ENCODE measurements at regions not wholly inside any gene's neighbourhood (a gene's known extent, or its start where the extent isn't known, plus 50 kb on each side); places are given as distances from the start of the nearest gene placed in this dataset.
"Not testable (repeated sequence)": the region's sequence is repeated elsewhere in the genome, so short reads cannot be mapped to it uniquely, and the experiment has no call there.

DNA sequence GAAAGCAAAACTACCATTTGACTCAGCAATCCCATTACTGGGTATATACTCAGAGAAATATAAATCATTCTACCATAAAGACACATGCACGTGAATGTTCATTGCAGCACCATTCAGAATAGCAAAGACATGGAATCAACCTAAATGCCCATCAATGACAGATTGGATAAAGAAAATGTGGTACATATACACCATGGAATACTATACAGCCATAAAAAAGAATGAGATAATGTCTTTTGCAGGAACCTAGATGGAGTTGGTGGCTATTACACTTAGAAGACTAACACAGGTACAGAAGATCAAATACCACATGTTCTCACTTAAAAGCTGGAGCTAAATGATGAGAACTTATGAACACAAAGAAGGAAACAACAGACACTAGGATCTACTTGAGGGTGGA, 647.1 kb downstream of the MAT2B start:
- TF ChIP-seq POLR2AphosphoS5 (IDR thresholded peaks at IDR 0.05; ENCODE audit: low read length); SUPT20H (IDR thresholded peaks at IDR 0.05; ENCODE audit: borderline replicate concordance, control insufficient read depth, low read depth, low read length); RAD21 (IDR thresholded peaks at IDR 0.05; ENCODE audit: insufficient read depth, low read depth, low read length); ZNF274 (IDR thresholded peaks at IDR 0.05; ENCODE audit: insufficient read depth, insufficient read length); ZNF24 (IDR thresholded peaks at IDR 0.05); EP300 (IDR thresholded peaks at IDR 0.05; ENCODE audit: borderline replicate concordance in 1 of 2, control insufficient read depth in 1 of 2, low read depth in 2 of 2, low read length in 2 of 2); EZH2 (IDR thresholded peaks at IDR 0.05; ENCODE audit: borderline replicate concordance, control insufficient read depth, low read depth, low read length); STAT1 (conservative IDR thresholded peaks at IDR 0.05); PAX8 (IDR thresholded peaks at IDR 0.05); SREBF1 (IDR thresholded peaks at IDR 0.05; ENCODE audit: low read length): not testable (repeated sequence)
- TF ChIP-seq, protein P1, sequence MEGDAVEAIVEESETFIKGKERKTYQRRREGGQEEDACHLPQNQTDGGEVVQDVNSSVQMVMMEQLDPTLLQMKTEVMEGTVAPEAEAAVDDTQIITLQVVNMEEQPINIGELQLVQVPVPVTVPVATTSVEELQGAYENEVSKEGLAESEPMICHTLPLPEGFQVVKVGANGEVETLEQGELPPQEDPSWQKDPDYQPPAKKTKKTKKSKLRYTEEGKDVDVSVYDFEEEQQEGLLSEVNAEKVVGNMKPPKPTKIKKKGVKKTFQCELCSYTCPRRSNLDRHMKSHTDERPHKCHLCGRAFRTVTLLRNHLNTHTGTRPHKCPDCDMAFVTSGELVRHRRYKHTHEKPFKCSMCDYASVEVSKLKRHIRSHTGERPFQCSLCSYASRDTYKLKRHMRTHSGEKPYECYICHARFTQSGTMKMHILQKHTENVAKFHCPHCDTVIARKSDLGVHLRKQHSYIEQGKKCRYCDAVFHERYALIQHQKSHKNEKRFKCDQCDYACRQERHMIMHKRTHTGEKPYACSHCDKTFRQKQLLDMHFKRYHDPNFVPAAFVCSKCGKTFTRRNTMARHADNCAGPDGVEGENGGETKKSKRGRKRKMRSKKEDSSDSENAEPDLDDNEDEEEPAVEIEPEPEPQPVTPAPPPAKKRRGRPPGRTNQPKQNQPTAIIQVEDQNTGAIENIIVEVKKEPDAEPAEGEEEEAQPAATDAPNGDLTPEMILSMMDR (IDR thresholded peaks at IDR 0.05 in 2 of 3, conservative IDR thresholded peaks at IDR 0.05 in 1 of 3; ENCODE audit: control insufficient read depth in 2 of 3, extremely low read depth in 1 of 3, insufficient read depth in 1 of 3, low read depth in 3 of 3, low read length in 3 of 3), result not testable (repeated sequence)
- TF ChIP-seq, protein P2, sequence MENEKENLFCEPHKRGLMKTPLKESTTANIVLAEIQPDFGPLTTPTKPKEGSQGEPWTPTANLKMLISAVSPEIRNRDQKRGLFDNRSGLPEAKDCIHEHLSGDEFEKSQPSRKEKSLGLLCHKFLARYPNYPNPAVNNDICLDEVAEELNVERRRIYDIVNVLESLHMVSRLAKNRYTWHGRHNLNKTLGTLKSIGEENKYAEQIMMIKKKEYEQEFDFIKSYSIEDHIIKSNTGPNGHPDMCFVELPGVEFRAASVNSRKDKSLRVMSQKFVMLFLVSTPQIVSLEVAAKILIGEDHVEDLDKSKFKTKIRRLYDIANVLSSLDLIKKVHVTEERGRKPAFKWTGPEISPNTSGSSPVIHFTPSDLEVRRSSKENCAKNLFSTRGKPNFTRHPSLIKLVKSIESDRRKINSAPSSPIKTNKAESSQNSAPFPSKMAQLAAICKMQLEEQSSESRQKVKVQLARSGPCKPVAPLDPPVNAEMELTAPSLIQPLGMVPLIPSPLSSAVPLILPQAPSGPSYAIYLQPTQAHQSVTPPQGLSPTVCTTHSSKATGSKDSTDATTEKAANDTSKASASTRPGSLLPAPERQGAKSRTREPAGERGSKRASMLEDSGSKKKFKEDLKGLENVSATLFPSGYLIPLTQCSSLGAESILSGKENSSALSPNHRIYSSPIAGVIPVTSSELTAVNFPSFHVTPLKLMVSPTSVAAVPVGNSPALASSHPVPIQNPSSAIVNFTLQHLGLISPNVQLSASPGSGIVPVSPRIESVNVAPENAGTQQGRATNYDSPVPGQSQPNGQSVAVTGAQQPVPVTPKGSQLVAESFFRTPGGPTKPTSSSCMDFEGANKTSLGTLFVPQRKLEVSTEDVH (IDR thresholded peaks at IDR 0.05; ENCODE audit: low read depth, partially characterized antibody), result not testable (repeated sequence)
- TF ChIP-seq, protein P3, sequence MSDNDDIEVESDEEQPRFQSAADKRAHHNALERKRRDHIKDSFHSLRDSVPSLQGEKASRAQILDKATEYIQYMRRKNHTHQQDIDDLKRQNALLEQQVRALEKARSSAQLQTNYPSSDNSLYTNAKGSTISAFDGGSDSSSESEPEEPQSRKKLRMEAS (IDR thresholded peaks at IDR 0.05; ENCODE audit: low read depth, low read length), result not testable (repeated sequence)
- TF ChIP-seq, protein P4, sequence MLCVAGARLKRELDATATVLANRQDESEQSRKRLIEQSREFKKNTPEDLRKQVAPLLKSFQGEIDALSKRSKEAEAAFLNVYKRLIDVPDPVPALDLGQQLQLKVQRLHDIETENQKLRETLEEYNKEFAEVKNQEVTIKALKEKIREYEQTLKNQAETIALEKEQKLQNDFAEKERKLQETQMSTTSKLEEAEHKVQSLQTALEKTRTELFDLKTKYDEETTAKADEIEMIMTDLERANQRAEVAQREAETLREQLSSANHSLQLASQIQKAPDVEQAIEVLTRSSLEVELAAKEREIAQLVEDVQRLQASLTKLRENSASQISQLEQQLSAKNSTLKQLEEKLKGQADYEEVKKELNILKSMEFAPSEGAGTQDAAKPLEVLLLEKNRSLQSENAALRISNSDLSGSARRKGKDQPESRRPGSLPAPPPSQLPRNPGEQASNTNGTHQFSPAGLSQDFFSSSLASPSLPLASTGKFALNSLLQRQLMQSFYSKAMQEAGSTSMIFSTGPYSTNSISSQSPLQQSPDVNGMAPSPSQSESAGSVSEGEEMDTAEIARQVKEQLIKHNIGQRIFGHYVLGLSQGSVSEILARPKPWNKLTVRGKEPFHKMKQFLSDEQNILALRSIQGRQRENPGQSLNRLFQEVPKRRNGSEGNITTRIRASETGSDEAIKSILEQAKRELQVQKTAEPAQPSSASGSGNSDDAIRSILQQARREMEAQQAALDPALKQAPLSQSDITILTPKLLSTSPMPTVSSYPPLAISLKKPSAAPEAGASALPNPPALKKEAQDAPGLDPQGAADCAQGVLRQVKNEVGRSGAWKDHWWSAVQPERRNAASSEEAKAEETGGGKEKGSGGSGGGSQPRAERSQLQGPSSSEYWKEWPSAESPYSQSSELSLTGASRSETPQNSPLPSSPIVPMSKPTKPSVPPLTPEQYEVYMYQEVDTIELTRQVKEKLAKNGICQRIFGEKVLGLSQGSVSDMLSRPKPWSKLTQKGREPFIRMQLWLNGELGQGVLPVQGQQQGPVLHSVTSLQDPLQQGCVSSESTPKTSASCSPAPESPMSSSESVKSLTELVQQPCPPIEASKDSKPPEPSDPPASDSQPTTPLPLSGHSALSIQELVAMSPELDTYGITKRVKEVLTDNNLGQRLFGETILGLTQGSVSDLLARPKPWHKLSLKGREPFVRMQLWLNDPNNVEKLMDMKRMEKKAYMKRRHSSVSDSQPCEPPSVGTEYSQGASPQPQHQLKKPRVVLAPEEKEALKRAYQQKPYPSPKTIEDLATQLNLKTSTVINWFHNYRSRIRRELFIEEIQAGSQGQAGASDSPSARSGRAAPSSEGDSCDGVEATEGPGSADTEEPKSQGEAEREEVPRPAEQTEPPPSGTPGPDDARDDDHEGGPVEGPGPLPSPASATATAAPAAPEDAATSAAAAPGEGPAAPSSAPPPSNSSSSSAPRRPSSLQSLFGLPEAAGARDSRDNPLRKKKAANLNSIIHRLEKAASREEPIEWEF (IDR thresholded peaks at IDR 0.05; ENCODE audit: insufficient replicate concordance, low read depth, low read length), result not testable (repeated sequence)

Data from GM12878 (cell line).